GM23248 (cell line): ENCODE measurements at regions not wholly inside any gene's neighbourhood (a gene's known extent, or its start where the extent isn't known, plus 50 kb on each side); places are given as distances from the start of the nearest gene placed in this dataset.

ENCODE experiments used
- DNase-seq: peaks from one replicate; pipeline ENCODE4 v3.0.0-alpha.2; 2015
- H2AFZ ChIP-seq: fragments of 200-600 bp; sonication (generic); 2 replicates; pipeline ENCODE4 v1.6.1; 2016; ENCODE audit warnings: antibody characterized with exemption
- H3F3A ChIP-seq: fragments of 200-600 bp; sonication (generic); 2 replicates; pipeline ENCODE4 v1.6.1; 2016; ENCODE audit warnings: mild to moderate bottlenecking, antibody characterized with exemption, mixed run types; ENCODE audit not compliant: insufficient read depth
- H3K27ac ChIP-seq: fragments of 200-600 bp; sonication (generic); 2 replicates; pipeline ENCODE4 v1.5.1; 2016; ENCODE audit warnings: mild to moderate bottlenecking
- H3K27me3 ChIP-seq: fragments of 200-600 bp; sonication (generic); replicated peaks from 2 replicates; pipeline ENCODE4 v1.6.1; 2016; ENCODE audit warnings: mild to moderate bottlenecking; ENCODE audit not compliant: insufficient read depth
- H3K36me3 ChIP-seq: fragments of 200-600 bp; sonication (generic); 2 replicates; pipeline ENCODE4 v1.6.1; 2016; ENCODE audit warnings: low read depth, mild to moderate bottlenecking
- H3K4me1 ChIP-seq: fragments of 200-600 bp; sonication (generic); 2 replicates; pipeline ENCODE4 v1.6.1; 2016; ENCODE audit warnings: mild to moderate bottlenecking; ENCODE audit not compliant: insufficient read depth
- H3K4me2 ChIP-seq: fragments of 200-600 bp; sonication (generic); one replicate; pipeline ENCODE4 v1.6.1; 2016; ENCODE audit warnings: mild to moderate bottlenecking; ENCODE audit not compliant: unreplicated experiment
- H3K4me3 ChIP-seq: fragments of 200-600 bp; sonication (generic); 2 replicates; pipeline ENCODE4 v1.5.1; 2016; ENCODE audit warnings: mild to moderate bottlenecking
- H3K79me2 ChIP-seq: fragments of 200-600 bp; sonication (generic); 2 replicates; pipeline ENCODE4 v1.6.1; 2016; ENCODE audit warnings: mild to moderate bottlenecking; ENCODE audit not compliant: insufficient read depth
- H3K9ac ChIP-seq: fragments of 200-600 bp; sonication (generic); 2 replicates; pipeline ENCODE4 v1.6.1; 2016; ENCODE audit warnings: mild to moderate bottlenecking
- H3K9me2 ChIP-seq: fragments of 200-600 bp; sonication (generic); 2 replicates; pipeline ENCODE4 v1.6.1; 2016; ENCODE audit warnings: mixed run types, mild to moderate bottlenecking, moderate library complexity; ENCODE audit not compliant: insufficient read depth
- H3K9me3 ChIP-seq: fragments of 200-600 bp; sonication (generic); one replicate; pipeline ENCODE4 v1.6.1; 2017; ENCODE audit warnings: low read depth
- H4K20me1 ChIP-seq: fragments of 200-600 bp; sonication (generic); 2 replicates; pipeline ENCODE4 v1.6.0; 2016; ENCODE audit not compliant: insufficient read depth
- EZH2 ChIP-seq: fragments of 200-600 bp; sonication (generic); IDR thresholded peaks from 2 replicates; pipeline ENCODE4 v1.6.1; 2018; ENCODE audit warnings: antibody characterized with exemption, mild to moderate bottlenecking; ENCODE audit not compliant: insufficient read depth, poor library complexity, severe bottlenecking
- EZH2phosphoT487 ChIP-seq: fragments of 200-600 bp; sonication (generic); IDR thresholded peaks from 2 replicates; pipeline ENCODE4 v1.6.1; 2018; ENCODE audit warnings: antibody characterized with exemption, moderate library complexity, mild to moderate bottlenecking, low read depth; ENCODE audit not compliant: insufficient read depth
- WGBS, 2 experiments: methylation state at CpG; one replicate each; pipeline ENCODE4 v1.1.6; 2015 to 2017; ENCODE audit warnings: low lambda C conversion rate in 2 of 2, low coverage in 1 of 2; ENCODE audit errors: missing lambda C conversion rate in 2 of 2; 5-methylcytosine and 5-hydroxymethylcytosine counted together
- in situ Hi-C: fragments of 300-500 bp; cut with MboI; formaldehyde crosslinking; loops from 2 replicates; pipeline ENCODE4 v1.15.0; 2020

DNA sequence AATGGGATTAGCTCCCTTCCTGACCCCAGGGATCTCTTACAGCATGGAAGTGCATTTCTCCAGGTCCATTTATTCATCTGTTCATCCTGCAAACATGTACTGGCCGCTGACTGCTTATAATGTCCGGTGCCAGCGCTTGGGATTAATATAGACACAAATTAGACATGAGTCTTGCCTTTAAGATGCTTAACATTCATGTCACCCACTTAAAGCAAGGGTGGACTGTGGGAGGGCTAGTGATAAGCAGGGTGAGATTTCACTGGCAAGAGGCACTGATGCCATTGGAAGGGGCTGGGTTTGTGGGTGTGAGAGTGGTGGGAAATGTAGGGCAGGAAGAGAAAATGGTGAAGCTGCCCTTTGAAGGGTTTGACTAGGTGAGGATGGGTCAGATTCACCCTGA is 92.2 kb upstream of the MPHOSPH6 start:
- Histone ChIP-seq H3K4me1 (no peaks in the 10 kb centered on the region), H3K4me3 (no peak overlapping the region), H3K79me2 (no peaks in the 10 kb centered on the region), H3K27ac (no peak overlapping the region), H3K9me2 (no peaks in the 10 kb centered on the region), H4K20me1 (no peaks in the 10 kb centered on the region), H3F3A (no peaks in the 10 kb centered on the region), H2AFZ (no peak overlapping the region), H3K27me3 (peaks cover 57% of the 10 kb centered on the region), H3K36me3 (no peaks in the 10 kb centered on the region), H3K9ac (no peak overlapping the region), H3K9me3 (no peaks in the 10 kb centered on the region), H3K4me2 (no peak overlapping the region)
- WGBS, 2 experiments, result 66 to 68% methylated on average over 3 of the region's 3 CpGs
- in situ Hi-C loops, result loop anchor here (25.0 kb wide), 1 partner anchor 1175 kb away; no protein-coding TSS in a partner anchor
- DNase-seq, result no peak
- no peak for TF ChIP-seq EZH2phosphoT487
- TF ChIP-seq EZH2, result no peak

DNA sequence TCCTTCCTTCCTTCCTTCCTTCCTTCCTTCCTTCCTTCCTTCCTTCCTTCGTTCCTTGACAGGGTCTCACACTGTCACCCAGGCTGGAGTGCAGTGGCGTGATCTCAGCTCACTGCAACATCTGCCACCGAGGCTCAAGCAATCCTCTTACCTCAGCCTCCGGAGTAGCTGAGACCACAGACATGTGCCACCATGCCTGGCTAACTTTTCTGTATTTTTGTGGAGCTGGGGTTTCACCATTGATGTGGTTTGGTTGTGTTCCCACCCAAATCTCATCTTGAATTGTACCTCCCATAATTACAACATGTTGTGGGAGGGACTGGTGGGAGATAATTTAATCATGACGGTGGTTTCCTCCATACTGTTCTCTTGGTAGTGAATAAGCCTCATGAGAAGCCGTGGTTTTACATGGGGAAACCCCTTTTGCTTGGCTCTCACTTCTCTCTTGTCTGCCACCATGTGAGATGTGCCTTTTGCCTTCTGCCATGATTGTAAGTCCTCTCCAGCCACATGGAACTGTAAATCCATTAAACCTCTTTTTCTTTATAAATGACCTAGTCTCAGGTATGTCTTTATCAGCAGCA is 90.3 kb upstream of the MPHOSPH6 start:
- Histone ChIP-seq H3K36me3 (no peaks in the 10 kb centered on the region), H3K27me3 (peaks cover 53% of the 10 kb centered on the region), H3K4me3 (no peak overlapping the region), H3K9me3 (no peaks in the 10 kb centered on the region), H3K9ac (no peak overlapping the region), H3K79me2 (no peaks in the 10 kb centered on the region), H3K4me1 (no peaks in the 10 kb centered on the region), H3K9me2 (no peaks in the 10 kb centered on the region), H2AFZ (no peak overlapping the region), H3K4me2 (no peak overlapping the region), H4K20me1 (no peaks in the 10 kb centered on the region), H3K27ac (no peak overlapping the region), H3F3A (no peaks in the 10 kb centered on the region)
- no peak for DNase-seq
- in situ Hi-C loops, result loop anchor here (25.0 kb wide), 1 partner anchor 1177 kb away; no protein-coding TSS in a partner anchor
- TF ChIP-seq EZH2phosphoT487 (no peak), EZH2 (no peak)
- WGBS, 2 experiments, result 44 to 46% methylated on average over 6 of the region's 6 CpGs

DNA sequence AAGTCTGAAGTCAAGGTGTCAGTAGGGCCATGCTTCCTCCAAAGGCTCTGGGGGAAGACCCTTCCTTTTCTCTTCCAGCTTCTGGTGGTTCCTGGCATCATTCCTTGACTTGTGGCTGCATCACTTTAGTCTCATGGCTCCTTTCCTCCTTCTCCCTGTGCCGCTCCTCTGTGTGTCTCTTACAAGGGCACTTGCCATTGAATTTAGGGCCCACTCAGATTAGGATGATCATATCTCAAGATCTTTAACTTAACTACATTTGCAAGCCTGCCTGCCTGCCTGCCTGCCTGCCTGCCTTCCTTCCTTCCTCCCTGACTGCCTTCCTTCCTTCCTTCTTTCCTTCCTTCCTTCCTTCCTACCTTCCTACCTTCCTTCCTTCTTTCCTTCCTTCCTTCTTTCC is 89.7 kb upstream of the MPHOSPH6 start:
- in situ Hi-C loops, result loop anchor here (25.0 kb wide), 1 partner anchor 1178 kb away; no protein-coding TSS in a partner anchor
- peaks cover 48% of the 10 kb centered on the region for H3K27me3 ChIP-seq
- no peak overlapping the region for H3K4me2 ChIP-seq
- H3K79me2 ChIP-seq, result no peaks in the 10 kb centered on the region
- H2AFZ ChIP-seq, result no peak overlapping the region
- H3K9me2 ChIP-seq, result no peaks in the 10 kb centered on the region
- no peaks in the 10 kb centered on the region for H3K4me1 ChIP-seq
- H3K9ac ChIP-seq, result no peak overlapping the region
- H3K27ac ChIP-seq, result no peak overlapping the region
- no peaks in the 10 kb centered on the region for H3K36me3 ChIP-seq
- H4K20me1 ChIP-seq, result no peaks in the 10 kb centered on the region
- TF ChIP-seq EZH2phosphoT487, result no peak
- no peak for TF ChIP-seq EZH2
- H3K9me3 ChIP-seq, result no peaks in the 10 kb centered on the region
- no peak overlapping the region for H3K4me3 ChIP-seq
- 0 to 13% methylated on average over 1 of the region's 1 CpG for WGBS, 2 experiments
- no peaks in the 10 kb centered on the region for H3F3A ChIP-seq
- DNase-seq, result no peak

DNA sequence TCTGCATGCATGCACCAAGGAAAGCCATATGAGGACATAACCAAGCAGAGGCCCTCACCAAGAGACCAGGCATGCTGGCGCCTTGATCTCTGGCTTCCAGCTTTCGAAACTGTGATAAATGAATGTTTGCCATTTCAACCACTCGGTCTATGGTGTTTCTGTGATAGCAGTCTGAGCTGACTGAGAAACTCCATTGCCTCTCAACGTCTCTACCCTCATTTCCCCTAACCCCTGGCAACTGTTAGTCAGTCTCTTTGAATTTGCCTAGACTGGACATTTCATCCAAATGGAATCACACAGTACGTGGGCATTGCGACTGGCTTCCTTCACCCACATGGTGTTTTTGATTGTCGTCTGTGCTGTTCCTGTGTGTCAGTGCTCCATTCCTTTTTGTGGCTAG is 88.0 kb upstream of the MPHOSPH6 start:
- DNase-seq, result no peak
- Histone ChIP-seq H4K20me1 (no peaks in the 10 kb centered on the region), H3K27me3 (peaks cover 38% of the 10 kb centered on the region), H3K9ac (no peak overlapping the region), H3K4me3 (no peak overlapping the region), H3F3A (no peaks in the 10 kb centered on the region), H3K4me2 (no peak overlapping the region), H3K27ac (no peak overlapping the region), H3K9me2 (no peaks in the 10 kb centered on the region), H3K4me1 (no peaks in the 10 kb centered on the region), H3K9me3 (no peaks in the 10 kb centered on the region), H3K36me3 (no peaks in the 10 kb centered on the region), H3K79me2 (no peaks in the 10 kb centered on the region), H2AFZ (no peak overlapping the region)
- in situ Hi-C loops, result loop anchor here (25.0 kb wide), 1 partner anchor 1179 kb away; no protein-coding TSS in a partner anchor
- 59% methylated on average over 7 of the region's 7 CpGs for WGBS, 2 experiments
- TF ChIP-seq EZH2 (no peak), EZH2phosphoT487 (no peak)
